Prostate gland (tissue), 2 donors: ENCODE measurements at regions not wholly inside any gene's neighbourhood (a gene's known extent, or its start where the extent isn't known, plus 50 kb on each side); places are given as distances from the start of the nearest gene placed in this dataset.

Experiments used
- POLR2AphosphoS5 ChIP-seq: sonication (generic); formaldehyde crosslinking; IDR thresholded peaks from one replicate; pipeline ENCODE4 v1.6.1; 2017; ENCODE audit warnings: antibody characterized with exemption
- TF ChIP-seq, protein P1 (sequence below), 4 experiments: fragments of 200-600 bp in 2 of 4; fragments of 450-650 bp in 2 of 4; sonication (generic) in 2 of 4; IDR thresholded peaks; 1 replicate in 3 of 4; 2 replicates in 1 of 4; pipeline ENCODE4 v1.5.1; 2016 to 2019; ENCODE audit warnings: antibody characterized with exemption in 4 of 4, mild to moderate bottlenecking in 2 of 4, moderate library complexity in 2 of 4

DNA sequence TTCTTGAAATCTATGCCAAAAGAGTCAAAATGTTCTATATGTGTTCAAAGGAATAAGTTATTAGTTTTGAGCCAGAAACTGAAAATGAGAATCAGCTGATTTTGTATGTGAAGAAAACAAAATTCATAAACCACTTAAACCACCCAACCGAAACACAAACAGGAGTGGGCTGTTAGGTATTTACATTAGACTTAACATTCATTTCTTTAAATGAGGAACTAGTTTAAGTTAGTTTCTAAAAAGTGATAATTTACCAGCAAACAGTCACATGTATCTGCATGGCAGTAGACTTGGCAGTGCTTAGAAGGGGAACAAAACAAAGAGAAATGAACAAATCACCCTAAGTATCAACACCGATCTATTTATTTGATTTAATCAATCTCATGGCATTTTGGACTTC lies 128.0 kb downstream of the GMNC start:
- TF ChIP-seq, protein P1, sequence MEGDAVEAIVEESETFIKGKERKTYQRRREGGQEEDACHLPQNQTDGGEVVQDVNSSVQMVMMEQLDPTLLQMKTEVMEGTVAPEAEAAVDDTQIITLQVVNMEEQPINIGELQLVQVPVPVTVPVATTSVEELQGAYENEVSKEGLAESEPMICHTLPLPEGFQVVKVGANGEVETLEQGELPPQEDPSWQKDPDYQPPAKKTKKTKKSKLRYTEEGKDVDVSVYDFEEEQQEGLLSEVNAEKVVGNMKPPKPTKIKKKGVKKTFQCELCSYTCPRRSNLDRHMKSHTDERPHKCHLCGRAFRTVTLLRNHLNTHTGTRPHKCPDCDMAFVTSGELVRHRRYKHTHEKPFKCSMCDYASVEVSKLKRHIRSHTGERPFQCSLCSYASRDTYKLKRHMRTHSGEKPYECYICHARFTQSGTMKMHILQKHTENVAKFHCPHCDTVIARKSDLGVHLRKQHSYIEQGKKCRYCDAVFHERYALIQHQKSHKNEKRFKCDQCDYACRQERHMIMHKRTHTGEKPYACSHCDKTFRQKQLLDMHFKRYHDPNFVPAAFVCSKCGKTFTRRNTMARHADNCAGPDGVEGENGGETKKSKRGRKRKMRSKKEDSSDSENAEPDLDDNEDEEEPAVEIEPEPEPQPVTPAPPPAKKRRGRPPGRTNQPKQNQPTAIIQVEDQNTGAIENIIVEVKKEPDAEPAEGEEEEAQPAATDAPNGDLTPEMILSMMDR (IDR thresholded peaks at IDR 0.05) = no peak
- TF ChIP-seq POLR2AphosphoS5 = no peak
